Large intestine (tissue), 3 donors: ENCODE measurements at regions not wholly inside any gene's neighbourhood (a gene's known extent, or its start where the extent isn't known, plus 50 kb on each side); places are given as distances from the start of the nearest gene placed in this dataset.

Experiments used
- DNase-seq, 2 donors: peaks; one replicate each; pipeline versions ENCODE4 v3.0.0 to v3.0.0-alpha.2; 2013
- H3K27ac ChIP-seq: one replicate; pipeline ENCODE4 v1.5.1; 2013; ENCODE audit warnings: low read length
- H3K27me3 ChIP-seq: 2 replicates; pipeline ENCODE4 v1.6.1; 2013; ENCODE audit warnings: low read length; ENCODE audit not compliant: control insufficient read depth, insufficient read depth
- H3K36me3 ChIP-seq: 2 replicates; pipeline ENCODE4 v1.6.1; 2013; ENCODE audit warnings: low read length; ENCODE audit not compliant: control insufficient read depth, insufficient read depth
- H3K4me1 ChIP-seq: one replicate; pipeline ENCODE4 v1.6.1; 2013; ENCODE audit warnings: low read length; ENCODE audit not compliant: control insufficient read depth, insufficient read depth
- H3K4me3 ChIP-seq: one replicate; pipeline ENCODE4 v1.5.1; 2013; ENCODE audit warnings: low read length
- H3K9me3 ChIP-seq: one replicate; pipeline ENCODE4 v1.6.1; 2013; ENCODE audit warnings: mild to moderate bottlenecking, low read depth, low read length, moderate library complexity; ENCODE audit not compliant: control insufficient read depth
- whole genome bisulfite sequencing: methylation state at CpG from one replicate; pipeline ENCODE4 v1.1.5; 2013; ENCODE audit warnings: low lambda C conversion rate; ENCODE audit not compliant: insufficient coverage; 5-methylcytosine and 5-hydroxymethylcytosine counted together

- Histone ChIP-seq H3K4me3 (no peak overlapping the region), H3K4me1 (no peaks in the 10 kb centered on the region), H3K27ac (no peak overlapping the region), H3K27me3 (no peaks in the 10 kb centered on the region), H3K36me3 (no peaks in the 10 kb centered on the region), H3K9me3 (no peaks in the 10 kb centered on the region)
- no CpG with 5 or more reads among the region's 5 CpGs for WGBS
- no peak for DNase-seq
Measured at GRCh38 chr12:89106950-89107349, 245.4 kb downstream of the DUSP6 start.

GRCh38 chr12:89105243-89105642, 247.1 kb downstream of the DUSP6 start:
- Histone ChIP-seq H3K27ac (no peak overlapping the region), H3K36me3 (no peaks in the 10 kb centered on the region), H3K9me3 (no peaks in the 10 kb centered on the region), H3K4me1 (no peaks in the 10 kb centered on the region), H3K27me3 (no peaks in the 10 kb centered on the region), H3K4me3 (no peak overlapping the region)
- WGBS: 100% methylated on average over 1 of the region's 1 CpG
- no peak for DNase-seq

- 100% methylated on average over 1 of the region's 5 CpGs for WGBS
- H3K27ac ChIP-seq: no peak overlapping the region
- H3K4me3 ChIP-seq: no peak overlapping the region
- H3K4me1 ChIP-seq: no peaks in the 10 kb centered on the region
- H3K27me3 ChIP-seq: no peaks in the 10 kb centered on the region
- no peaks in the 10 kb centered on the region for H3K9me3 ChIP-seq
- H3K36me3 ChIP-seq: no peaks in the 10 kb centered on the region
- DNase-seq: no peak
Measured at GRCh38 chr12:89103831-89104230, 248.5 kb downstream of the DUSP6 start.

- no peaks in the 10 kb centered on the region for H3K27me3 ChIP-seq
- no peak for DNase-seq
- no peak overlapping the region for H3K27ac ChIP-seq
- no peaks in the 10 kb centered on the region for H3K4me1 ChIP-seq
- H3K9me3 ChIP-seq: no peaks in the 10 kb centered on the region
- no peak overlapping the region for H3K4me3 ChIP-seq
- no CpG with 5 or more reads among the region's 4 CpGs for WGBS
- H3K36me3 ChIP-seq: no peaks in the 10 kb centered on the region
Measured at GRCh38 chr12:89101440-89101839, 250.9 kb downstream of the DUSP6 start.

GRCh38 chr12:89098441-89099112, 253.7 kb downstream of the DUSP6 start:
- DNase-seq: no peak
- WGBS: no CpG with 5 or more reads among the region's 13 CpGs
- no peak overlapping the region for H3K27ac ChIP-seq

GRCh38 chr12:89092297-89092696, 260.0 kb downstream of the DUSP6 start:
- no peak overlapping the region for H3K27ac ChIP-seq
- no peaks in the 10 kb centered on the region for H3K4me1 ChIP-seq
- H3K36me3 ChIP-seq: no peaks in the 10 kb centered on the region
- H3K27me3 ChIP-seq: no peaks in the 10 kb centered on the region
- H3K4me3 ChIP-seq: no peak overlapping the region
- no peak for DNase-seq
- WGBS: no CpG with 5 or more reads among the region's 2 CpGs
- no peaks in the 10 kb centered on the region for H3K9me3 ChIP-seq

More at GRCh38 chr12:89098441-89099112, 253.7 kb downstream of the DUSP6 start:
- Histone ChIP-seq H3K27me3 (no peaks in the 10 kb centered on the region), H3K9me3 (no peaks in the 10 kb centered on the region), H3K4me3 (no peak overlapping the region), H3K4me1 (no peaks in the 10 kb centered on the region), H3K36me3 (no peaks in the 10 kb centered on the region)

GRCh38 chr12:89091293-89091841, 260.9 kb downstream of the DUSP6 start:
- no CpG with 5 or more reads among the region's 1 CpG for WGBS
- Histone ChIP-seq H3K4me1 (no peaks in the 10 kb centered on the region), H3K27ac (no peak overlapping the region), H3K4me3 (no peak overlapping the region), H3K9me3 (no peaks in the 10 kb centered on the region), H3K36me3 (no peaks in the 10 kb centered on the region), H3K27me3 (no peaks in the 10 kb centered on the region)
- no peak for DNase-seq

- 71% methylated on average over 1 of the region's 2 CpGs for WGBS
- H3K36me3 ChIP-seq: no peaks in the 10 kb centered on the region
- no peak overlapping the region for H3K4me3 ChIP-seq
- no peak overlapping the region for H3K27ac ChIP-seq
- no peak for DNase-seq
- no peaks in the 10 kb centered on the region for H3K9me3 ChIP-seq
- H3K27me3 ChIP-seq: no peaks in the 10 kb centered on the region
- H3K4me1 ChIP-seq: no peaks in the 10 kb centered on the region
Measured at GRCh38 chr12:89089264-89089663, 263.0 kb downstream of the DUSP6 start.

- Histone ChIP-seq H3K36me3 (no peaks in the 10 kb centered on the region), H3K9me3 (no peaks in the 10 kb centered on the region), H3K4me3 (no peak overlapping the region), H3K27me3 (no peaks in the 10 kb centered on the region), H3K4me1 (no peaks in the 10 kb centered on the region), H3K27ac (no peak overlapping the region)
- WGBS: no CpG with 5 or more reads among the region's 1 CpG
- DNase-seq: no peak
Measured at GRCh38 chr12:89087876-89088275, 264.4 kb downstream of the DUSP6 start.

- DNase-seq: peak in 1 of 2 donors; percentile 22
- Histone ChIP-seq H3K4me3 (no peak overlapping the region), H3K27ac (no peak overlapping the region), H3K9me3 (no peaks in the 10 kb centered on the region), H3K4me1 (no peaks in the 10 kb centered on the region), H3K27me3 (no peaks in the 10 kb centered on the region), H3K36me3 (no peaks in the 10 kb centered on the region)
- WGBS: 47% methylated on average over 2 of the region's 6 CpGs
Measured at GRCh38 chr12:89087149-89087825, 265.0 kb downstream of the DUSP6 start.
